ENCODE measurements at regions not wholly inside any gene's neighbourhood (a gene's known extent, or its start where the extent isn't known, plus 50 kb on each side); places are given as distances from the start of the nearest gene placed in this dataset.
"Not testable (repeated sequence)": the region's sequence is repeated elsewhere in the genome, so short reads cannot be mapped to it uniquely, and the experiment has no call there.

GRCh38 chr14:71327691-71328090, 420.4 kb downstream of the PCNX1 start:
- DNase-seq (ENCODE audit: low read depth in 2 of 2) = no peak

GRCh38 chr14:71328183-71328582, 420.9 kb downstream of the PCNX1 start:
- DNase-seq (ENCODE audit: low read depth in 2 of 2) = no peak

GRCh38 chr14:71328954-71329353, 421.7 kb downstream of the PCNX1 start:
- DNase-seq (ENCODE audit: low read depth in 2 of 2) = no peak

- peak in 1 of 2 donors; percentile 9 for DNase-seq (ENCODE audit: low read depth in 2 of 2)
Observed at GRCh38 chr14:71331403-71331802, 424.1 kb downstream of the PCNX1 start.

- no peak for DNase-seq (ENCODE audit: low read depth in 2 of 2)
Observed at GRCh38 chr14:71332476-71332875, 425.2 kb downstream of the PCNX1 start.

GRCh38 chr14:71333705-71334104, 426.4 kb downstream of the PCNX1 start:
- no peak for DNase-seq (ENCODE audit: low read depth in 2 of 2)

GRCh38 chr14:71336489-71337192, 429.4 kb downstream of the PCNX1 start:
- no peak for DNase-seq (ENCODE audit: low read depth in 2 of 2)

GRCh38 chr14:71338153-71338552, 430.9 kb downstream of the PCNX1 start:
- no peak for DNase-seq (ENCODE audit: low read depth in 2 of 2)

- DNase-seq (ENCODE audit: low read depth in 2 of 2) = no peak
Observed at GRCh38 chr14:71339650-71340415, 432.6 kb downstream of the PCNX1 start.

GRCh38 chr14:71341156-71341555, 433.9 kb downstream of the PCNX1 start:
- DNase-seq (ENCODE audit: low read depth in 2 of 2) = no peak

GRCh38 chr14:71343724-71344123, 436.5 kb downstream of the PCNX1 start:
- DNase-seq (ENCODE audit: low read depth in 2 of 2) = no peak

- no peak for DNase-seq (ENCODE audit: low read depth in 2 of 2)
Observed at GRCh38 chr14:71344506-71344905, 437.2 kb downstream of the PCNX1 start.

GRCh38 chr14:71346685-71347084, 439.4 kb downstream of the PCNX1 start:
- no peak for DNase-seq (ENCODE audit: low read depth in 2 of 2)

- DNase-seq (ENCODE audit: low read depth in 2 of 2) = no peak
Observed at GRCh38 chr14:71348394-71348793, 441.1 kb downstream of the PCNX1 start.

- DNase-seq (ENCODE audit: low read depth in 2 of 2) = no peak
Observed at GRCh38 chr14:71348817-71349216, 441.6 kb downstream of the PCNX1 start.

GRCh38 chr14:71354142-71354541, 446.9 kb downstream of the PCNX1 start:
- no peak for DNase-seq (ENCODE audit: low read depth in 2 of 2)

GRCh38 chr14:71354801-71355200, 447.5 kb downstream of the PCNX1 start:
- no peak for DNase-seq (ENCODE audit: low read depth in 2 of 2)

- DNase-seq (ENCODE audit: low read depth in 2 of 2) = no peak
Observed at GRCh38 chr14:71355324-71356201, 448.3 kb downstream of the PCNX1 start.

GRCh38 chr14:71358209-71358931, 451.1 kb downstream of the PCNX1 start:
- no peak for DNase-seq (ENCODE audit: low read depth in 2 of 2)

- not testable (repeated sequence) for DNase-seq (ENCODE audit: low read depth in 2 of 2)
Observed at GRCh38 chr14:71358932-71359421, 451.7 kb downstream of the PCNX1 start.

- DNase-seq (ENCODE audit: low read depth in 2 of 2) = no peak
Observed at GRCh38 chr14:71359823-71360222, 452.6 kb downstream of the PCNX1 start.
